A673 (cell line): ENCODE measurements at regions not wholly inside any gene's neighbourhood (a gene's known extent, or its start where the extent isn't known, plus 50 kb on each side); places are given as distances from the start of the nearest gene placed in this dataset.

Source experiments
- BruUV-seq: library from RNA; stranded (reverse); fragments of 400-500 nt; replicated peaks from 2 replicates; lab custom pipeline; 2021; lab: Mats Ljungman, UMichigan
- CTCF ChIA-PET: fragments of 300-600 bp; sonication (Branson Sonifier 250); formaldehyde crosslinking; loops from one replicate; lab custom pipeline; 2022; ENCODE audit warnings: antibody characterized with exemption; lab: Charles Lee
- POLR2A ChIA-PET: fragments of 300-600 bp; sonication (Branson Sonifier 250); formaldehyde crosslinking; loops from one replicate; lab custom pipeline; 2022; ENCODE audit warnings: antibody characterized with exemption; ENCODE audit not compliant: low non-redundant PET; lab: Charles Lee
- DNase-seq: peaks from one replicate; pipeline ENCODE4 v3.0.0-alpha.2; 2015; ENCODE audit warnings: low spot score
- H3K27ac ChIP-seq: fragments of 200-600 bp; sonication (generic); 2 replicates; pipeline ENCODE4 v1.5.1; 2016; ENCODE audit warnings: mixed run types, low read depth, mild to moderate bottlenecking, mixed read lengths, antibody characterized with exemption, low read length; ENCODE audit not compliant: poor library complexity, severe bottlenecking
- H3K27me3 ChIP-seq: fragments of 200-600 bp; sonication (generic); replicated peaks from 2 replicates; pipeline ENCODE4 v1.6.1; 2017; ENCODE audit warnings: mixed run types, low read depth, mild to moderate bottlenecking, mixed read lengths, antibody characterized with exemption, low read length; ENCODE audit not compliant: insufficient read depth, poor library complexity
- H3K36me3 ChIP-seq: fragments of 200-600 bp; sonication (generic); 2 replicates; pipeline ENCODE4 v1.6.1; 2016; ENCODE audit warnings: mixed run types, mild to moderate bottlenecking, mixed read lengths, antibody characterized with exemption, low read length; ENCODE audit not compliant: insufficient read depth, poor library complexity, severe bottlenecking
- H3K4me1 ChIP-seq: fragments of 200-600 bp; sonication (generic); 2 replicates; pipeline ENCODE4 v1.6.1; 2017; ENCODE audit warnings: mixed run types, mild to moderate bottlenecking, mixed read lengths, antibody characterized with exemption, low read length; ENCODE audit not compliant: insufficient read depth, poor library complexity, severe bottlenecking
- H3K4me3 ChIP-seq: fragments of 200-600 bp; sonication (generic); 2 replicates; pipeline ENCODE4 v1.5.1; 2016; ENCODE audit warnings: low read depth, mixed run types, mild to moderate bottlenecking, mixed read lengths, low read length; ENCODE audit not compliant: poor library complexity, severe bottlenecking
- H3K9me3 ChIP-seq: fragments of 200-600 bp; sonication (generic); 2 replicates; pipeline ENCODE4 v1.6.1; 2016; ENCODE audit warnings: mixed run types, low read depth, mild to moderate bottlenecking, mixed read lengths, antibody characterized with exemption, low read length; ENCODE audit not compliant: poor library complexity, severe bottlenecking
- EZH2 ChIP-seq: fragments of 200-600 bp; sonication (generic); IDR thresholded peaks from 2 replicates; pipeline ENCODE4 v1.6.1; 2017; ENCODE audit warnings: borderline replicate concordance, low read depth, mild to moderate bottlenecking, mixed read lengths, antibody characterized with exemption, low read length; ENCODE audit not compliant: poor library complexity, severe bottlenecking
- intact Hi-C: fragments of 100-400 bp; cut with micrococcal nuclease; formaldehyde crosslinking; loops from one replicate; pipeline ENCODE4 v1.10.0; 2022; ENCODE audit not compliant: unreplicated experiment
- TF ChIP-seq, protein P1 (sequence below): fragments of 300-800, 200-600 bp; sonication (generic); conservative IDR thresholded peaks from 2 replicates; pipeline ENCODE4 v1.5.1; 2017; ENCODE audit warnings: low read depth, mild to moderate bottlenecking, antibody characterized with exemption, low read length, moderate library complexity, mixed read lengths

GRCh38 chrX:147847999-147848398 lies 63.7 kb upstream of the FMR1 start:
- Histone ChIP-seq H3K4me3 (no peak overlapping the region), H3K36me3 (no peaks in the 10 kb centered on the region), H3K9me3 (no peaks in the 10 kb centered on the region), H3K4me1 (no peaks in the 10 kb centered on the region), H3K27ac (no peak overlapping the region), H3K27me3 (no peaks in the 10 kb centered on the region)
- ChIA-PET POLR2A (no interaction called here), CTCF (no interaction called here)
- BruUV-seq, result no TSS peak
- intact Hi-C loops, result no loop called here
- TF ChIP-seq, protein P1, sequence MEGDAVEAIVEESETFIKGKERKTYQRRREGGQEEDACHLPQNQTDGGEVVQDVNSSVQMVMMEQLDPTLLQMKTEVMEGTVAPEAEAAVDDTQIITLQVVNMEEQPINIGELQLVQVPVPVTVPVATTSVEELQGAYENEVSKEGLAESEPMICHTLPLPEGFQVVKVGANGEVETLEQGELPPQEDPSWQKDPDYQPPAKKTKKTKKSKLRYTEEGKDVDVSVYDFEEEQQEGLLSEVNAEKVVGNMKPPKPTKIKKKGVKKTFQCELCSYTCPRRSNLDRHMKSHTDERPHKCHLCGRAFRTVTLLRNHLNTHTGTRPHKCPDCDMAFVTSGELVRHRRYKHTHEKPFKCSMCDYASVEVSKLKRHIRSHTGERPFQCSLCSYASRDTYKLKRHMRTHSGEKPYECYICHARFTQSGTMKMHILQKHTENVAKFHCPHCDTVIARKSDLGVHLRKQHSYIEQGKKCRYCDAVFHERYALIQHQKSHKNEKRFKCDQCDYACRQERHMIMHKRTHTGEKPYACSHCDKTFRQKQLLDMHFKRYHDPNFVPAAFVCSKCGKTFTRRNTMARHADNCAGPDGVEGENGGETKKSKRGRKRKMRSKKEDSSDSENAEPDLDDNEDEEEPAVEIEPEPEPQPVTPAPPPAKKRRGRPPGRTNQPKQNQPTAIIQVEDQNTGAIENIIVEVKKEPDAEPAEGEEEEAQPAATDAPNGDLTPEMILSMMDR, result no peak
- TF ChIP-seq EZH2, result no peak
- no peak for DNase-seq

DNA sequence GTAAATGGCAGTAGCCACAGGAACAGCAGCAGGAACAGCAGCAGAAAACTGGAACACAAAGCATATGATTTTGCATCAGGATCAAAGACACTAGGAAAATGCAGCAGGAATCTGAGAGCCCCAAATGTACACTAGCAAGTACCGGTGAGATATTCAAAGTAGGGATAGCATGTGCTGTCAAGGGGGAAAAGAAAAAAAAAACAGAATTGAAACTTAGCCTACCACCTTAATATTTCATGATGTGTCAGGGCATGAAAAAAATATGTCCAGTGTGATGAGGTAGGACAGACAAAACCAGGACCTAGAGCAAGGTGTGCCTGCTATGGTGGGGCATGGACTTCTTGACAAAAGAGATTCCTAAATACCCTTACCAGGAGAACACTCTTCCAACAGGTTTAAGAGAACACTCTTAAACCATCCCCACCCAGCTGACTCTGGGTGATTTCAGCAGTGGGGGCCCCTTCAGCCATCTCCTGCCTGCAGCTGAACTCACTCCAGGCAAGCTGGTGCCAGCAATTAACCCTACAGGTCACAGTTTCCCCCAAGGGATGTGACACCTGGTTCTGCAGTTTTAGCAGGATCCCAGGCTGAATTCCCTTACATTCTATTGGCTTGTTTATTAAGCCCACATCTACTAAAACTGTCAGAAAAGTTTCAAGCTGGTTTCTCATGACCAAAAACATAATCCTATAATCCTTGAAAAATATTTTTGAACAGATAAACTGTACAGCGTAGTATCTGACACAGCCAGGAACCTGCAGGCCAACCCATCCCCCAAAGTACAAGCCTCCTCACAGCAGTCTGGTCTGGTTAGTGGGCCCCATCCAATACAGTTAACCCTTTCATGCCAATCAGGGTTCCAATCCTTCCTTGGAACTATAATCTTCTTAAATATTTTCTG lies 62.9 kb upstream of the FMR1 start:
- intact Hi-C loops, result no loop called here
- Histone ChIP-seq H3K9me3 (no peaks in the 10 kb centered on the region), H3K36me3 (no peaks in the 10 kb centered on the region), H3K27ac (no peak overlapping the region), H3K27me3 (no peaks in the 10 kb centered on the region), H3K4me3 (no peak overlapping the region), H3K4me1 (no peaks in the 10 kb centered on the region)
- no peak for DNase-seq
- TF ChIP-seq, protein P1, result no peak
- no peak for TF ChIP-seq EZH2
- CTCF ChIA-PET, result no interaction called here
- no TSS peak for BruUV-seq
- POLR2A ChIA-PET, result no interaction called here

DNA sequence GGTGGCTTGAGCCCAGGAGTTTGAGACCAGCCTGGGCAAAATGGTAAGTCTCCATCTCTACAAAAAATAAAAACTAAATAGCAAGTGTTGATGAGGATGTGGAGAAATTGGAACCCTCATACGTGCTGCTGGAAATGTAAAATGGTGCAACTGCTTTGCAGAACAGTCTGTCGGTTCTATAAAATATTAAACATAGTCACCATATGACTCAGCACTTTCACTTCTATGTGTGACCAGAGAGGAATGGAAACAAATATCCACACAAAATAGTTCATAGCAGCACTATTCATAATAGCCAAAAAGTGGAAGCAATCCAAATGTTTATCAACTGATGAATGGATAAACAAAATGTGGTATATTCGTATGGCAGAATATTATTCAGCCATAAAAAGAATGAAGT lies 60.8 kb upstream of the FMR1 start:
- H3K27ac ChIP-seq, result no peak overlapping the region
- H3K4me1 ChIP-seq, result no peaks in the 10 kb centered on the region
- no peaks in the 10 kb centered on the region for H3K9me3 ChIP-seq
- CTCF ChIA-PET, result no interaction called here
- TF ChIP-seq EZH2, result no peak
- TF ChIP-seq, protein P1, result no peak
- intact Hi-C loops, result no loop called here
- H3K27me3 ChIP-seq, result no peaks in the 10 kb centered on the region
- H3K36me3 ChIP-seq, result no peaks in the 10 kb centered on the region
- no TSS peak for BruUV-seq
- POLR2A ChIA-PET, result no interaction called here
- no peak for DNase-seq
- no peak overlapping the region for H3K4me3 ChIP-seq
